Adrenal gland (tissue), 5 donors: ENCODE measurements at regions not wholly inside any gene's neighbourhood (a gene's known extent, or its start where the extent isn't known, plus 50 kb on each side); places are given as distances from the start of the nearest gene placed in this dataset.

Experiments
- POLR2A ChIP-seq, 2 donors: fragments of 450-650 bp; IDR thresholded peaks; one replicate each; pipeline ENCODE4 v1.6.1; 2017; ENCODE audit warnings: antibody characterized with exemption in 2 of 2, mild to moderate bottlenecking in 2 of 2, moderate library complexity in 1 of 2
- TF ChIP-seq, protein P1 (sequence below), 6 experiments: fragments of 450-650 bp in 4 of 6; fragments of 200-600 bp in 2 of 6; sonication (generic) in 1 of 6; IDR thresholded peaks; 1 replicate in 5 of 6; 2 replicates in 1 of 6; pipeline versions ENCODE4 v1.5.1 to v1.8.0; 2016 to 2021; ENCODE audit warnings: antibody characterized with exemption in 6 of 6, mild to moderate bottlenecking in 2 of 6, moderate library complexity in 1 of 6
- donor health status: DM: no; HTN: no; CAD: no.

DNA sequence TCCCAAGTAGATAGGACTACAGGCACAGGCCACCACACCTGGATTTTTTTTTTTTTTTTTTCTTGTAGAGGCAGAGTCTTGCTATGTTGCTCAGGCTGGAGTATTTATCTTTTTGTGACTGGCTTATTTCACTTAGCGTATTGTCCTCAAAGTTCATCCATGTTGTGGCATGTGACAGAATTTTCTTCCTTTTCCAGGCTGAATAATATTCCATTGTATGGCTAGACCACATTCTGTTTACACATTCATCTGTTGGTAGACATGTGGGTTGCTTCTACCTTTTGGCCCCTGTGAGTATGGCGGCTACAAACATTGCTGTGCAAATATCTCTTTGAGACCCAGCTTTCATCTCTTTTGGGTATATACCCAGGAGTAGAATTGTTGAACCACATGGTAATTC lies 160.2 kb upstream of the SMAD3 start:
- no peak for TF ChIP-seq POLR2A (IDR thresholded peaks at IDR 0.05)
- TF ChIP-seq, protein P1, sequence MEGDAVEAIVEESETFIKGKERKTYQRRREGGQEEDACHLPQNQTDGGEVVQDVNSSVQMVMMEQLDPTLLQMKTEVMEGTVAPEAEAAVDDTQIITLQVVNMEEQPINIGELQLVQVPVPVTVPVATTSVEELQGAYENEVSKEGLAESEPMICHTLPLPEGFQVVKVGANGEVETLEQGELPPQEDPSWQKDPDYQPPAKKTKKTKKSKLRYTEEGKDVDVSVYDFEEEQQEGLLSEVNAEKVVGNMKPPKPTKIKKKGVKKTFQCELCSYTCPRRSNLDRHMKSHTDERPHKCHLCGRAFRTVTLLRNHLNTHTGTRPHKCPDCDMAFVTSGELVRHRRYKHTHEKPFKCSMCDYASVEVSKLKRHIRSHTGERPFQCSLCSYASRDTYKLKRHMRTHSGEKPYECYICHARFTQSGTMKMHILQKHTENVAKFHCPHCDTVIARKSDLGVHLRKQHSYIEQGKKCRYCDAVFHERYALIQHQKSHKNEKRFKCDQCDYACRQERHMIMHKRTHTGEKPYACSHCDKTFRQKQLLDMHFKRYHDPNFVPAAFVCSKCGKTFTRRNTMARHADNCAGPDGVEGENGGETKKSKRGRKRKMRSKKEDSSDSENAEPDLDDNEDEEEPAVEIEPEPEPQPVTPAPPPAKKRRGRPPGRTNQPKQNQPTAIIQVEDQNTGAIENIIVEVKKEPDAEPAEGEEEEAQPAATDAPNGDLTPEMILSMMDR (IDR thresholded peaks at IDR 0.05), result no peak
